ENCODE measurements at regions not wholly inside any gene's neighbourhood (a gene's known extent, or its start where the extent isn't known, plus 50 kb on each side); places are given as distances from the start of the nearest gene placed in this dataset.

DNA sequence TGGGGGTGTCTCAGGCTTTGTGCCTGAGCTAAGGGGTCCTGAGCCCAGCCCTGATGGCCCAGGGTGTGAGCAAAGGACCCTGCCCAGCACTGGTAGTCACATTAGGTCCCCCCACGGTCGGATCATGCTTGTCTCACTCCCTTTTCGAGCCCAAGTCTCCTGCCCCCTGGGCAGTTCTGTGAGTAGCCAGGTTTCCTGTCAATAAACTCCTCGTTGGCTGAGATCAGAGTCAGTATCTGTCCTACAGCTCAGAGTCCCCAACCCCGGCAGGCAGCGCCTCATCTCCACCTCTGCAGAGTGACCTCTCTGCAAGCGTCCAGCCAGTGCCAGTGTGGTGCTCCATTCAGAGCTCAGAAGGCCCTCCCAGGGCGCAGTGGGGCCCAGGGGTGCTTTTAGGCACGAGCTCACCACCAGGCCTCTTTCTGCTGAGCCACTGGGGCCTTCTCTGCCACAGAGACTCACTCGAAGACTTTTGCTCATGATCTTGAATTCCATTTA, 93.7 kb upstream of the PMEPA1 start:
- TF ChIP-seq, protein P1, sequence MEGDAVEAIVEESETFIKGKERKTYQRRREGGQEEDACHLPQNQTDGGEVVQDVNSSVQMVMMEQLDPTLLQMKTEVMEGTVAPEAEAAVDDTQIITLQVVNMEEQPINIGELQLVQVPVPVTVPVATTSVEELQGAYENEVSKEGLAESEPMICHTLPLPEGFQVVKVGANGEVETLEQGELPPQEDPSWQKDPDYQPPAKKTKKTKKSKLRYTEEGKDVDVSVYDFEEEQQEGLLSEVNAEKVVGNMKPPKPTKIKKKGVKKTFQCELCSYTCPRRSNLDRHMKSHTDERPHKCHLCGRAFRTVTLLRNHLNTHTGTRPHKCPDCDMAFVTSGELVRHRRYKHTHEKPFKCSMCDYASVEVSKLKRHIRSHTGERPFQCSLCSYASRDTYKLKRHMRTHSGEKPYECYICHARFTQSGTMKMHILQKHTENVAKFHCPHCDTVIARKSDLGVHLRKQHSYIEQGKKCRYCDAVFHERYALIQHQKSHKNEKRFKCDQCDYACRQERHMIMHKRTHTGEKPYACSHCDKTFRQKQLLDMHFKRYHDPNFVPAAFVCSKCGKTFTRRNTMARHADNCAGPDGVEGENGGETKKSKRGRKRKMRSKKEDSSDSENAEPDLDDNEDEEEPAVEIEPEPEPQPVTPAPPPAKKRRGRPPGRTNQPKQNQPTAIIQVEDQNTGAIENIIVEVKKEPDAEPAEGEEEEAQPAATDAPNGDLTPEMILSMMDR (conservative IDR thresholded peaks at IDR 0.05; ENCODE audit: low read depth, low read length), result no peak
- no peak for TF ChIP-seq POLR2A (IDR thresholded peaks at IDR 0.05; ENCODE audit: low read depth, low read length)
- no peak for TF ChIP-seq RAD21 (IDR thresholded peaks at IDR 0.05; ENCODE audit: low read length)
- TF ChIP-seq, protein P2, sequence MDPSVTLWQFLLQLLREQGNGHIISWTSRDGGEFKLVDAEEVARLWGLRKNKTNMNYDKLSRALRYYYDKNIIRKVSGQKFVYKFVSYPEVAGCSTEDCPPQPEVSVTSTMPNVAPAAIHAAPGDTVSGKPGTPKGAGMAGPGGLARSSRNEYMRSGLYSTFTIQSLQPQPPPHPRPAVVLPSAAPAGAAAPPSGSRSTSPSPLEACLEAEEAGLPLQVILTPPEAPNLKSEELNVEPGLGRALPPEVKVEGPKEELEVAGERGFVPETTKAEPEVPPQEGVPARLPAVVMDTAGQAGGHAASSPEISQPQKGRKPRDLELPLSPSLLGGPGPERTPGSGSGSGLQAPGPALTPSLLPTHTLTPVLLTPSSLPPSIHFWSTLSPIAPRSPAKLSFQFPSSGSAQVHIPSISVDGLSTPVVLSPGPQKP (IDR thresholded peaks at IDR 0.05; ENCODE audit: borderline replicate concordance, low read depth, low read length), result no peak
- no peak for TF ChIP-seq CEBPB (IDR thresholded peaks at IDR 0.05; ENCODE audit: low read depth, low read length)
- no peak for TF ChIP-seq MXI1 (IDR thresholded peaks at IDR 0.05; ENCODE audit: borderline replicate concordance, low read depth, low read length)
- no peak for TF ChIP-seq MAZ (IDR thresholded peaks at IDR 0.05; ENCODE audit: borderline replicate concordance, low read depth, low read length)
- TF ChIP-seq NFE2L2 (IDR thresholded peaks at IDR 0.05; ENCODE audit: low read depth, low read length), result no peak
- TF ChIP-seq CHD1 (IDR thresholded peaks at IDR 0.05; ENCODE audit: low read depth, low read length), result no peak
- TF ChIP-seq, protein P3, sequence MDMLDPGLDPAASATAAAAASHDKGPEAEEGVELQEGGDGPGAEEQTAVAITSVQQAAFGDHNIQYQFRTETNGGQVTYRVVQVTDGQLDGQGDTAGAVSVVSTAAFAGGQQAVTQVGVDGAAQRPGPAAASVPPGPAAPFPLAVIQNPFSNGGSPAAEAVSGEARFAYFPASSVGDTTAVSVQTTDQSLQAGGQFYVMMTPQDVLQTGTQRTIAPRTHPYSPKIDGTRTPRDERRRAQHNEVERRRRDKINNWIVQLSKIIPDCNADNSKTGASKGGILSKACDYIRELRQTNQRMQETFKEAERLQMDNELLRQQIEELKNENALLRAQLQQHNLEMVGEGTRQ (IDR thresholded peaks at IDR 0.05; ENCODE audit: low read depth, low read length), result no peak
- no peak for TF ChIP-seq RCOR1 (IDR thresholded peaks at IDR 0.05; ENCODE audit: insufficient replicate concordance, low read length)
- no peak for TF ChIP-seq FOS (IDR thresholded peaks at IDR 0.05; ENCODE audit: low read depth, low read length)
- no peak for TF ChIP-seq RFX5 (IDR thresholded peaks at IDR 0.05; ENCODE audit: low read depth, low read length)
- TF ChIP-seq BHLHE40 (IDR thresholded peaks at IDR 0.05; ENCODE audit: low read depth, low read length), result no peak

All from IMR-90 (cell line).